H9 (cell line): ENCODE measurements at regions not wholly inside any gene's neighbourhood (a gene's known extent, or its start where the extent isn't known, plus 50 kb on each side); places are given as distances from the start of the nearest gene placed in this dataset.

Source experiments
- DNase-seq: peaks from one replicate; pipeline ENCODE4 v3.0.0-alpha.2; 2017
- H2AFZ ChIP-seq: one replicate; pipeline ENCODE4 v1.6.1; 2013; ENCODE audit warnings: mild to moderate bottlenecking, low read length, control low read depth, moderate library complexity
- H2AK5ac ChIP-seq: 2 replicates; pipeline ENCODE4 v1.6.1; 2013; ENCODE audit warnings: low read length, control low read depth, mixed read lengths; ENCODE audit not compliant: insufficient read length
- H2BK120ac ChIP-seq: one replicate; pipeline ENCODE4 v1.6.1; 2013; ENCODE audit warnings: low read depth, mild to moderate bottlenecking, low read length, control low read depth, inconsistent platforms; ENCODE audit not compliant: poor library complexity, severe bottlenecking
- H2BK12ac ChIP-seq: 2 replicates; pipeline ENCODE4 v1.6.1; 2013; ENCODE audit warnings: low read length, control low read depth, mixed read lengths, low read depth; ENCODE audit not compliant: insufficient read length
- H2BK15ac ChIP-seq: 2 replicates; pipeline ENCODE4 v1.6.1; 2013; ENCODE audit warnings: low read depth, low read length, control low read depth
- H2BK20ac ChIP-seq: one replicate; pipeline ENCODE4 v1.6.1; 2013; ENCODE audit warnings: low read depth, mild to moderate bottlenecking, low read length, control low read depth, inconsistent platforms; ENCODE audit not compliant: poor library complexity, severe bottlenecking
- H2BK5ac ChIP-seq: 2 replicates; pipeline ENCODE4 v1.6.1; 2013; ENCODE audit warnings: low read length, control low read depth, mixed read lengths; ENCODE audit not compliant: insufficient read length
- H3K14ac ChIP-seq: 2 replicates; pipeline ENCODE4 v1.6.1; 2013; ENCODE audit warnings: low read length, control low read depth; ENCODE audit not compliant: insufficient read depth
- H3K18ac ChIP-seq: 2 replicates; pipeline ENCODE4 v1.6.1; 2013; ENCODE audit warnings: low read depth, mild to moderate bottlenecking, mixed read lengths, low read length, control low read depth; ENCODE audit not compliant: insufficient read length
- H3K23ac ChIP-seq: 2 replicates; pipeline ENCODE4 v1.6.1; 2013; ENCODE audit warnings: low read length, control low read depth, mixed read lengths, low read depth; ENCODE audit not compliant: insufficient read length
- H3K23me2 ChIP-seq: 2 replicates; pipeline ENCODE4 v1.6.1; 2013; ENCODE audit warnings: low read depth, mild to moderate bottlenecking, mixed read lengths, low read length, control low read depth; ENCODE audit not compliant: insufficient read length, poor library complexity, severe bottlenecking
- H3K27ac ChIP-seq: 2 replicates; pipeline ENCODE4 v1.5.1; 2013; ENCODE audit warnings: low read length, control low read depth, mixed read lengths, low read depth; ENCODE audit not compliant: insufficient read length
- H3K27me3 ChIP-seq: 2 replicates; pipeline ENCODE4 v1.6.1; 2013; ENCODE audit warnings: low read length, control low read depth, inconsistent platforms; ENCODE audit not compliant: insufficient read depth
- H3K4ac ChIP-seq: 2 replicates; pipeline ENCODE4 v1.6.1; 2013; ENCODE audit warnings: low read depth, mild to moderate bottlenecking, control low read depth, inconsistent platforms, low read length, moderate library complexity
- H3K4me1 ChIP-seq: 2 replicates; pipeline ENCODE4 v1.6.1; 2013; ENCODE audit warnings: low read length, control low read depth, inconsistent platforms; ENCODE audit not compliant: insufficient read depth
- H3K4me2 ChIP-seq: 2 replicates; pipeline ENCODE4 v1.6.1; 2013; ENCODE audit warnings: low read length, control low read depth, mixed read lengths; ENCODE audit not compliant: insufficient read length, insufficient read depth
- H3K56ac ChIP-seq: 2 replicates; pipeline ENCODE4 v1.6.1; 2013; ENCODE audit warnings: low read depth, mild to moderate bottlenecking, mixed read lengths, low read length, control low read depth; ENCODE audit not compliant: insufficient read length
- H3K79me1 ChIP-seq: 2 replicates; pipeline ENCODE4 v1.6.1; 2013; ENCODE audit warnings: low read depth, mild to moderate bottlenecking, moderate library complexity, low read length, control low read depth, inconsistent platforms; ENCODE audit not compliant: insufficient read depth, poor library complexity, severe bottlenecking
- H3K79me2 ChIP-seq: 2 replicates; pipeline ENCODE4 v1.6.1; 2013; ENCODE audit warnings: low read length, control low read depth, inconsistent platforms; ENCODE audit not compliant: insufficient read depth
- H3K9ac ChIP-seq: 2 replicates; pipeline ENCODE4 v1.6.1; 2013; ENCODE audit warnings: low read length, control low read depth, mixed read lengths; ENCODE audit not compliant: insufficient read length; ENCODE audit errors: extremely low read depth
- H3K9me3 ChIP-seq: one replicate; pipeline ENCODE4 v1.6.1; 2013; ENCODE audit warnings: low read depth, low read length, inconsistent platforms; ENCODE audit not compliant: control insufficient read depth
- H3T11ph ChIP-seq: one replicate; pipeline ENCODE4 v1.6.1; 2013; ENCODE audit warnings: mild to moderate bottlenecking, low read length, control low read depth, inconsistent platforms
- H4K20me1 ChIP-seq: one replicate; pipeline ENCODE4 v1.6.1; 2013; ENCODE audit not compliant: control insufficient read depth, insufficient read length, insufficient read depth
- H4K5ac ChIP-seq: 2 replicates; pipeline ENCODE4 v1.6.1; 2013; ENCODE audit warnings: low read depth, mild to moderate bottlenecking, mixed read lengths, low read length, control low read depth; ENCODE audit not compliant: insufficient read length
- H4K8ac ChIP-seq: replicated peaks from 2 replicates; pipeline ENCODE4 v1.6.1; 2013; ENCODE audit warnings: low read length, control low read depth, mixed read lengths, low read depth; ENCODE audit not compliant: insufficient read length
- H4K91ac ChIP-seq: 2 replicates; pipeline ENCODE4 v1.6.1; 2013; ENCODE audit warnings: low read depth, mild to moderate bottlenecking, moderate library complexity, mixed read lengths, low read length, control low read depth; ENCODE audit not compliant: insufficient read length
- H3K27ac Mint-ChIP-seq, 3 experiments: 2 replicates in 2 of 3; 3 replicates in 1 of 3; pipeline ENCODE4 v1.8.0; 2020 to 2021; ENCODE audit warnings: mixed read lengths in 3 of 3, mild to moderate bottlenecking in 1 of 3, moderate library complexity in 1 of 3
- H3K27me3 Mint-ChIP-seq: 2 replicates; pipeline ENCODE4 v1.8.0; 2021; ENCODE audit warnings: low read depth, mild to moderate bottlenecking, moderate library complexity, mixed read lengths
- H3K36me3 Mint-ChIP-seq, 3 experiments: 2 replicates in 2 of 3; 3 replicates in 1 of 3; pipeline ENCODE4 v1.8.0; 2020 to 2021; ENCODE audit warnings: low read depth in 3 of 3, mixed read lengths in 3 of 3; ENCODE audit not compliant: insufficient read depth in 1 of 3
- H3K4me1 Mint-ChIP-seq, 2 experiments: 2 replicates each; pipeline ENCODE4 v1.8.0; 2020; ENCODE audit warnings: mixed read lengths in 2 of 2
- H3K4me3 Mint-ChIP-seq, 2 experiments: 2 replicates in 1 of 2; 3 replicates in 1 of 2; pipeline ENCODE4 v1.8.0; 2020 to 2021; ENCODE audit warnings: mild to moderate bottlenecking in 2 of 2, mixed read lengths in 2 of 2, moderate library complexity in 1 of 2
- H3K9me3 Mint-ChIP-seq, 2 experiments: 2 replicates in 1 of 2; 3 replicates in 1 of 2; pipeline ENCODE4 v1.8.0; 2020; ENCODE audit warnings: mild to moderate bottlenecking in 2 of 2, mixed read lengths in 2 of 2, moderate library complexity in 1 of 2
- WGBS: extraction: QIAGEN DNeasy Blood & Tissue Kit; methylation state at CpG from one replicate; pipeline ENCODE4 v1.1.7; 2013; ENCODE audit warnings: missing lambda C conversion rate, low lambda C conversion rate, mixed read lengths; ENCODE audit not compliant: insufficient read length; ENCODE audit errors: extremely low coverage; 5-methylcytosine and 5-hydroxymethylcytosine counted together
- TF ChIP-seq, protein P1 (sequence below): fragments of 200-600 bp; sonication (generic); conservative IDR thresholded peaks from 3 replicates; pipeline ENCODE4 v1.8.0; 2021; ENCODE audit warnings: antibody characterized with exemption, mild to moderate bottlenecking

DNA sequence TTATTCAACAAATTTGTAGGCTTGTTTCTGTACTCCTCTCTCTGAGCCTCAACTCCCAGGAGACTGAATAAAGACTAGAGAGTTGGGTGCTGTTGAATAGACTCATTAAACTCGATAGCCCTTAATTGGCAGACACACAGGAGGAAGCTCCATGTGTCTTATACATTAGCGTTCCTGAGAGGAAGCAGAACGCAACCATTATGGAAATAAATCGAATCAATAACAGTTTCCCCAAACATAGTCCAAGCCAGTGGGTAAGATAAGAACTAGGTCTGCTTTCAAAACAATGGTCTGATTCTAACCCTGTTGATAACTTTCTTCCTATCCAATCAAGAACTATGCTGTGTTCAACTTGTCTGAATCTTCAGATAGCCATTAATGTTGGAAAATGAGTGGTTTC lies 118.1 kb upstream of the FNDC3A start:
- no peaks in the 10 kb centered on the region for H3K9me3 Mint-ChIP-seq
- DNase-seq, result no peak

More for the DNA sequence above, 118.1 kb upstream of the FNDC3A start:
- Mint-ChIP-seq H3K4me1 (peaks cover 22% of the 10 kb centered on the region in 2 experiments), H3K27me3 (no peaks in the 10 kb centered on the region; the same call in 1 of the 2 replicates), H3K36me3 (no peaks in the 10 kb centered on the region), H3K27ac (no peak overlapping the region), H3K4me3 (no peak overlapping the region)
- TF ChIP-seq, protein P1, sequence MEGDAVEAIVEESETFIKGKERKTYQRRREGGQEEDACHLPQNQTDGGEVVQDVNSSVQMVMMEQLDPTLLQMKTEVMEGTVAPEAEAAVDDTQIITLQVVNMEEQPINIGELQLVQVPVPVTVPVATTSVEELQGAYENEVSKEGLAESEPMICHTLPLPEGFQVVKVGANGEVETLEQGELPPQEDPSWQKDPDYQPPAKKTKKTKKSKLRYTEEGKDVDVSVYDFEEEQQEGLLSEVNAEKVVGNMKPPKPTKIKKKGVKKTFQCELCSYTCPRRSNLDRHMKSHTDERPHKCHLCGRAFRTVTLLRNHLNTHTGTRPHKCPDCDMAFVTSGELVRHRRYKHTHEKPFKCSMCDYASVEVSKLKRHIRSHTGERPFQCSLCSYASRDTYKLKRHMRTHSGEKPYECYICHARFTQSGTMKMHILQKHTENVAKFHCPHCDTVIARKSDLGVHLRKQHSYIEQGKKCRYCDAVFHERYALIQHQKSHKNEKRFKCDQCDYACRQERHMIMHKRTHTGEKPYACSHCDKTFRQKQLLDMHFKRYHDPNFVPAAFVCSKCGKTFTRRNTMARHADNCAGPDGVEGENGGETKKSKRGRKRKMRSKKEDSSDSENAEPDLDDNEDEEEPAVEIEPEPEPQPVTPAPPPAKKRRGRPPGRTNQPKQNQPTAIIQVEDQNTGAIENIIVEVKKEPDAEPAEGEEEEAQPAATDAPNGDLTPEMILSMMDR, result no peak
- no peak overlapping the region for H2AK5ac ChIP-seq
- no peaks in the 10 kb centered on the region; the same call in 1 of the 2 replicates for H3K4me1 ChIP-seq
- no peak overlapping the region for H3K14ac ChIP-seq
- no peak overlapping the region for H2BK15ac ChIP-seq
- no peak overlapping the region for H2BK12ac ChIP-seq
- H3K79me2 ChIP-seq, result no peaks in the 10 kb centered on the region
- no peaks in the 10 kb centered on the region for H3K27me3 ChIP-seq
- H3K9me3 ChIP-seq, result no peaks in the 10 kb centered on the region
- no peak overlapping the region for H2BK120ac ChIP-seq
- H4K20me1 ChIP-seq, result no peaks in the 10 kb centered on the region
- H2BK5ac ChIP-seq, result no peak overlapping the region
- H3K18ac ChIP-seq, result no peak overlapping the region
- H3K4ac ChIP-seq, result no peak overlapping the region
- no peak overlapping the region for H2BK20ac ChIP-seq
- H3K79me1 ChIP-seq, result no peaks in the 10 kb centered on the region
- H3T11ph ChIP-seq, result no peak overlapping the region
- no peak overlapping the region for H3K27ac ChIP-seq
- H3K9ac ChIP-seq, result no peak overlapping the region
- H4K91ac ChIP-seq, result no peak overlapping the region
- no peak overlapping the region for H2AFZ ChIP-seq
- H4K8ac ChIP-seq, result no peak overlapping the region
- H3K23ac ChIP-seq, result no peak overlapping the region
- H4K5ac ChIP-seq, result no peak overlapping the region
- no peak overlapping the region for H3K4me2 ChIP-seq
- no peaks in the 10 kb centered on the region for H3K23me2 ChIP-seq
- no peak overlapping the region for H3K56ac ChIP-seq
- no CpG with 5 or more reads among the region's 4 CpGs for WGBS
